ENCODE measurements at regions not wholly inside any gene's neighbourhood (a gene's known extent, or its start where the extent isn't known, plus 50 kb on each side); places are given as distances from the start of the nearest gene placed in this dataset.

GRCh38 chr2:40559175-40559574, 107.3 kb upstream of the SLC8A1 start:
- DNase-seq (ENCODE audit: extremely low read depth in 1 of 2, low read depth in 1 of 2) = no peak

- DNase-seq (ENCODE audit: extremely low read depth in 1 of 2, low read depth in 1 of 2) = no peak
Measured at GRCh38 chr2:40564184-40564583, 112.3 kb upstream of the SLC8A1 start.

GRCh38 chr2:40579247-40579646, 127.4 kb upstream of the SLC8A1 start:
- no peak for DNase-seq (ENCODE audit: extremely low read depth in 1 of 2, low read depth in 1 of 2)

GRCh38 chr2:40584432-40584831, 132.5 kb upstream of the SLC8A1 start:
- DNase-seq (ENCODE audit: extremely low read depth in 1 of 2, low read depth in 1 of 2) = no peak

GRCh38 chr2:40591774-40592173, 139.9 kb upstream of the SLC8A1 start:
- no peak for DNase-seq (ENCODE audit: extremely low read depth in 1 of 2, low read depth in 1 of 2)

- DNase-seq (ENCODE audit: extremely low read depth in 1 of 2, low read depth in 1 of 2) = no peak
Measured at GRCh38 chr2:40592218-40592617, 140.3 kb upstream of the SLC8A1 start.

- DNase-seq (ENCODE audit: extremely low read depth in 1 of 2, low read depth in 1 of 2) = no peak
Measured at GRCh38 chr2:40606862-40607261, 155.0 kb upstream of the SLC8A1 start.

GRCh38 chr2:40611196-40611595, 159.3 kb upstream of the SLC8A1 start:
- DNase-seq (ENCODE audit: extremely low read depth in 1 of 2, low read depth in 1 of 2) = no peak

GRCh38 chr2:40625849-40626248, 174.0 kb upstream of the SLC8A1 start:
- DNase-seq (ENCODE audit: extremely low read depth in 1 of 2, low read depth in 1 of 2) = no peak

GRCh38 chr2:40628556-40628955, 176.7 kb upstream of the SLC8A1 start:
- no peak for DNase-seq (ENCODE audit: extremely low read depth in 1 of 2, low read depth in 1 of 2)

GRCh38 chr2:40629768-40630434, 178.0 kb upstream of the SLC8A1 start:
- no peak for DNase-seq (ENCODE audit: extremely low read depth in 1 of 2, low read depth in 1 of 2)

- no peak for DNase-seq (ENCODE audit: extremely low read depth in 1 of 2, low read depth in 1 of 2)
Measured at GRCh38 chr2:40639320-40639719, 187.4 kb upstream of the SLC8A1 start.

GRCh38 chr2:40642237-40642636, 190.3 kb upstream of the SLC8A1 start:
- DNase-seq (ENCODE audit: extremely low read depth in 1 of 2, low read depth in 1 of 2) = no peak

- no peak for DNase-seq (ENCODE audit: extremely low read depth in 1 of 2, low read depth in 1 of 2)
Measured at GRCh38 chr2:40642726-40643125, 190.8 kb upstream of the SLC8A1 start.

GRCh38 chr2:40646642-40647041, 194.8 kb upstream of the SLC8A1 start:
- no peak for DNase-seq (ENCODE audit: extremely low read depth in 1 of 2, low read depth in 1 of 2)

- no peak for DNase-seq (ENCODE audit: extremely low read depth in 1 of 2, low read depth in 1 of 2)
Measured at GRCh38 chr2:40652155-40652554, 200.3 kb upstream of the SLC8A1 start.

GRCh38 chr2:40653829-40654228, 201.9 kb upstream of the SLC8A1 start:
- no peak for DNase-seq (ENCODE audit: extremely low read depth in 1 of 2, low read depth in 1 of 2)

GRCh38 chr2:40654346-40654745, 202.5 kb upstream of the SLC8A1 start:
- no peak for DNase-seq (ENCODE audit: extremely low read depth in 1 of 2, low read depth in 1 of 2)

- DNase-seq (ENCODE audit: extremely low read depth in 1 of 2, low read depth in 1 of 2) = no peak
Measured at GRCh38 chr2:40658941-40659340, 207.1 kb upstream of the SLC8A1 start.

- no peak for DNase-seq (ENCODE audit: extremely low read depth in 1 of 2, low read depth in 1 of 2)
Measured at GRCh38 chr2:40665493-40666232, 213.8 kb upstream of the SLC8A1 start.

GRCh38 chr2:40666398-40666797, 214.5 kb upstream of the SLC8A1 start:
- DNase-seq (ENCODE audit: extremely low read depth in 1 of 2, low read depth in 1 of 2) = no peak

GRCh38 chr2:40668425-40668824, 216.5 kb upstream of the SLC8A1 start:
- DNase-seq (ENCODE audit: extremely low read depth in 1 of 2, low read depth in 1 of 2) = no peak
